B cell (primary cell): ENCODE measurements at regions not wholly inside any gene's neighbourhood (a gene's known extent, or its start where the extent isn't known, plus 50 kb on each side); places are given as distances from the start of the nearest gene placed in this dataset.

ENCODE experiments used
- ATAC-seq: fragments of 200-7000 bp; cut with Tn5 transposase; one replicate; pipeline ENCODE4 v1.10.0; 2021; ENCODE audit warnings: low read depth, mild to moderate bottlenecking, moderate number of reproducible peaks, moderate library complexity
- CTCF ChIA-PET: fragments of 350-600 bp; sonication (Branson Sonifier 250); formaldehyde crosslinking; loops from one replicate; lab custom pipeline; 2021; ENCODE audit warnings: antibody characterized with exemption, inconsistent platforms; lab: Charles Lee
- POLR2A ChIA-PET: fragments of 350-600 bp; sonication (Branson Sonifier 250); formaldehyde crosslinking; loops from one replicate; lab custom pipeline; 2021; ENCODE audit warnings: antibody characterized with exemption; lab: Charles Lee
- DNase-seq: peaks from one replicate; pipeline ENCODE4 v3.0.0; 2013
- H2AFZ ChIP-seq: 2 replicates; pipeline ENCODE4 v1.6.1; 2012; ENCODE audit warnings: mild to moderate bottlenecking, low read depth, low read length; ENCODE audit not compliant: insufficient read depth, poor library complexity, severe bottlenecking
- H3K27ac ChIP-seq, 2 donors: 1 replicate in 1 of 2; 2 replicates in 1 of 2; pipeline ENCODE4 v1.5.1; 2012 to 2013; ENCODE audit warnings: low read length in 2 of 2, mild to moderate bottlenecking in 2 of 2, moderate library complexity in 1 of 2
- H3K27me3 ChIP-seq, 4 experiments: fragments of 200-600 bp in 1 of 4; sonication (generic) in 1 of 4; replicated peaks in 1 of 4; 1 replicate in 2 of 4; 2 replicates in 2 of 4; pipeline versions ENCODE4 v1.6.1 to v1.7.0; 2013 to 2016; ENCODE audit warnings: low read length in 3 of 4, mild to moderate bottlenecking in 2 of 4, mixed read lengths in 1 of 4, moderate library complexity in 1 of 4; ENCODE audit not compliant: insufficient read depth in 4 of 4, control insufficient read depth in 3 of 4; ENCODE audit errors: control extremely low read depth in 1 of 4
- H3K36me3 ChIP-seq, 2 experiments: replicated peaks in 1 of 2; 1 replicate in 1 of 2; 2 replicates in 1 of 2; pipeline versions ENCODE4 v1.6.1 to v1.7.1; 2013; ENCODE audit warnings: low read length in 1 of 2; ENCODE audit not compliant: insufficient read depth in 2 of 2, control insufficient read depth in 1 of 2; ENCODE audit errors: control extremely low read depth in 1 of 2, extremely low read depth in 1 of 2
- H3K4me1 ChIP-seq, 2 donors: fragments of 200-600 bp in 1 of 2; sonication (generic) in 1 of 2; 1 replicate in 1 of 2; 2 replicates in 1 of 2; pipeline versions ENCODE4 v1.5.1 to v1.6.1; 2013 to 2017; ENCODE audit warnings: low read length in 2 of 2; ENCODE audit not compliant: control insufficient read depth in 2 of 2, insufficient read depth in 2 of 2
- H3K4me2 ChIP-seq: replicated peaks from 2 replicates; pipeline ENCODE3; 2012; ENCODE audit warnings: mild to moderate bottlenecking, low read depth, low read length; ENCODE audit not compliant: poor library complexity, severe bottlenecking
- H3K4me3 ChIP-seq, 5 experiments: fragments of 200-600 bp in 1 of 5; sonication (generic) in 1 of 5; 1 replicate in 3 of 5; 2 replicates in 2 of 5; pipeline versions ENCODE4 v1.5.1 to v1.7.0; 2011 to 2016; ENCODE audit warnings: low read length in 4 of 5, mild to moderate bottlenecking in 4 of 5, low read depth in 2 of 5, control low read depth in 1 of 5, moderate library complexity in 1 of 5; ENCODE audit not compliant: insufficient read depth in 1 of 5; ENCODE audit errors: control extremely low read depth in 1 of 5, extremely low read depth in 1 of 5
- H3K79me2 ChIP-seq: fragments of 200-600 bp; sonication (generic); one replicate; pipeline ENCODE4 v1.6.0; 2016; ENCODE audit warnings: low read length; ENCODE audit not compliant: control insufficient read depth, insufficient read depth
- H3K9ac ChIP-seq: fragments of 200-600 bp; sonication (generic); 2 replicates; pipeline ENCODE4 v1.6.1; 2017; ENCODE audit warnings: mild to moderate bottlenecking, low read length, moderate library complexity
- H3K9me3 ChIP-seq, 3 donors: one replicate each; pipeline versions ENCODE4 v1.6.1 to v1.7.1; 2013; ENCODE audit warnings: low read length in 2 of 3; ENCODE audit not compliant: control insufficient read depth in 2 of 3, insufficient read depth in 1 of 3; ENCODE audit errors: control extremely low read depth in 1 of 3
- H4K20me1 ChIP-seq: 2 replicates; pipeline ENCODE4 v1.6.0; 2012; ENCODE audit warnings: mild to moderate bottlenecking, low read length; ENCODE audit not compliant: insufficient read depth, control insufficient read depth, poor library complexity, severe bottlenecking
- H3K27ac Mint-ChIP-seq: one replicate; pipeline ENCODE4 v1.8.0; 2021; ENCODE audit warnings: mixed read lengths
- H3K27me3 Mint-ChIP-seq: one replicate; pipeline ENCODE4 v1.8.0; 2021; ENCODE audit warnings: mixed read lengths
- H3K4me1 Mint-ChIP-seq: one replicate; pipeline ENCODE4 v1.8.0; 2021; ENCODE audit warnings: mixed read lengths
- H3K4me3 Mint-ChIP-seq: one replicate; pipeline ENCODE4 v1.8.0; 2021; ENCODE audit warnings: mixed read lengths
- H3K9me3 Mint-ChIP-seq: one replicate; pipeline ENCODE4 v1.8.0; 2022; ENCODE audit warnings: mixed read lengths; ENCODE audit not compliant: insufficient read depth
- CTCF ChIP-seq: fragments of 200-600 bp; IDR thresholded peaks from one replicate; pipeline ENCODE4 v1.8.0; 2022; ENCODE audit warnings: antibody characterized with exemption, mild to moderate bottlenecking
- EZH2 ChIP-seq: IDR thresholded peaks from 2 replicates; pipeline ENCODE4 v1.6.1; 2012; ENCODE audit warnings: borderline replicate concordance, low read depth, mild to moderate bottlenecking, moderate library complexity, low read length; ENCODE audit not compliant: insufficient read depth, poor library complexity, severe bottlenecking
- WGBS: methylation state at CpG from one replicate; pipeline ENCODE4 v1.1.5; 2013; ENCODE audit warnings: missing lambda C conversion rate; ENCODE audit not compliant: insufficient coverage; 5-methylcytosine and 5-hydroxymethylcytosine counted together
- intact Hi-C: fragments of 100-400 bp; cut with micrococcal nuclease; formaldehyde crosslinking; loops from one replicate; pipeline ENCODE4 v1.10.0; 2022

- no peak overlapping the region for H3K9ac ChIP-seq
- Mint-ChIP-seq H3K27ac (no peak overlapping the region), H3K9me3 (no peaks in the 10 kb centered on the region), H3K4me3 (no peak overlapping the region), H3K27me3 (no peaks in the 10 kb centered on the region), H3K4me1 (peaks cover 8% of the 10 kb centered on the region)
- no peak for TF ChIP-seq EZH2
- no peak for TF ChIP-seq CTCF
- H3K4me2 ChIP-seq: no peak overlapping the region
- intact Hi-C loops: no loop called here
- POLR2A ChIA-PET: no interaction called here
- no peak overlapping the region for H3K27ac ChIP-seq
- DNase-seq (no peak), ATAC-seq (no peak)
- no CpG with 5 or more reads among the region's 1 CpG for WGBS
- no peaks in the 10 kb centered on the region for H3K27me3 ChIP-seq
- no peaks in the 10 kb centered on the region for H3K79me2 ChIP-seq
- peaks cover 0 to 3% of the 10 kb centered on the region in 2 donors for H3K4me1 ChIP-seq
- no peaks in the 10 kb centered on the region for H3K36me3 ChIP-seq
- no peaks in the 10 kb centered on the region for H3K9me3 ChIP-seq
- no peak overlapping the region for H2AFZ ChIP-seq
- no peaks in the 10 kb centered on the region for H4K20me1 ChIP-seq
- CTCF ChIA-PET: no interaction called here
- no peak overlapping the region for H3K4me3 ChIP-seq
These were observed 180.5 kb upstream of the B3GALT2 start for GRCh38 chr1:193366764-193367507.

GRCh38 chr1:193365966-193366365 lies 179.6 kb upstream of the B3GALT2 start:
- Histone ChIP-seq H3K9me3 (no peaks in the 10 kb centered on the region), H3K27me3 (no peaks in the 10 kb centered on the region), H3K4me2 (no peak overlapping the region), H3K4me3 (no peak overlapping the region), H3K79me2 (no peaks in the 10 kb centered on the region), H2AFZ (no peak overlapping the region), H3K9ac (no peak overlapping the region), H4K20me1 (no peaks in the 10 kb centered on the region), H3K36me3 (no peaks in the 10 kb centered on the region), H3K4me1 (peaks cover 0 to 3% of the 10 kb centered on the region in 2 donors), H3K27ac (no peak overlapping the region)
- ChIA-PET POLR2A (no interaction called here), CTCF (no interaction called here)
- H3K4me1 Mint-ChIP-seq: peaks cover 8% of the 10 kb centered on the region
- no peak for ATAC-seq
- H3K27me3 Mint-ChIP-seq: no peaks in the 10 kb centered on the region
- intact Hi-C loops: no loop called here
- no peak for TF ChIP-seq EZH2
- no peak for TF ChIP-seq CTCF
- no peaks in the 10 kb centered on the region for H3K9me3 Mint-ChIP-seq
- DNase-seq: no peak
- H3K4me3 Mint-ChIP-seq: no peak overlapping the region
- H3K27ac Mint-ChIP-seq: no peak overlapping the region
- 58% methylated on average over 2 of the region's 2 CpGs for WGBS
